ENCODE measurements at regions not wholly inside any gene's neighbourhood (a gene's known extent, or its start where the extent isn't known, plus 50 kb on each side); places are given as distances from the start of the nearest gene placed in this dataset.

GRCh38 chr1:98099501-98099900 is 178.7 kb upstream of the DPYD start:
- no peak for TF ChIP-seq PAX5 (IDR thresholded peaks at IDR 0.05; ENCODE audit: insufficient read depth, low read length, severe bottlenecking)
- no peak for TF ChIP-seq TAF1 (IDR thresholded peaks at IDR 0.05; ENCODE audit: low read depth, low read length)
- TF ChIP-seq POLR2A (IDR thresholded peaks at IDR 0.05; ENCODE audit: low read depth, low read length), result no peak
- TF ChIP-seq SPI1 (IDR thresholded peaks at IDR 0.05; ENCODE audit: low read depth, low read length), result no peak
- no peak for TF ChIP-seq POU2F2 (IDR thresholded peaks at IDR 0.05; ENCODE audit: low read depth, low read length)
- no peak for TF ChIP-seq POLR2AphosphoS5 (IDR thresholded peaks at IDR 0.05; ENCODE audit: low read depth, low read length)

Data from GM12891 (cell line).